ENCODE measurements at regions not wholly inside any gene's neighbourhood (a gene's known extent, or its start where the extent isn't known, plus 50 kb on each side); places are given as distances from the start of the nearest gene placed in this dataset.

- TF ChIP-seq CTCF (IDR thresholded peaks at IDR 0.05; ENCODE audit: low read depth, low read length, missing control alignments): no peak
- no peak overlapping the region for H3K4me3 ChIP-seq (ENCODE audit: low read depth, low read length)
- no peak for DNase-seq (ENCODE audit: low read depth)
These were observed 116.2 kb upstream of the KCNMB2 start for GRCh38 chr3:178420033-178420432.

- DNase-seq (ENCODE audit: low read depth): no peak
- no peak for TF ChIP-seq CTCF (IDR thresholded peaks at IDR 0.05; ENCODE audit: low read depth, low read length, missing control alignments)
- H3K4me3 ChIP-seq (ENCODE audit: low read depth, low read length): no peak overlapping the region
These were observed 115.2 kb upstream of the KCNMB2 start for GRCh38 chr3:178421069-178421468.

- TF ChIP-seq CTCF (IDR thresholded peaks at IDR 0.05; ENCODE audit: low read depth, low read length, missing control alignments): no peak
- no peak overlapping the region for H3K4me3 ChIP-seq (ENCODE audit: low read depth, low read length)
- no peak for DNase-seq (ENCODE audit: low read depth)
These were observed 113.8 kb upstream of the KCNMB2 start for GRCh38 chr3:178422406-178422805.

GRCh38 chr3:178428037-178428436 lies 108.2 kb upstream of the KCNMB2 start:
- no peak for DNase-seq (ENCODE audit: low read depth)
- no peak overlapping the region for H3K4me3 ChIP-seq (ENCODE audit: low read depth, low read length)
- no peak for TF ChIP-seq CTCF (IDR thresholded peaks at IDR 0.05; ENCODE audit: low read depth, low read length, missing control alignments)

GRCh38 chr3:178434206-178434805 lies 101.9 kb upstream of the KCNMB2 start:
- DNase-seq (ENCODE audit: low read depth): no peak
- no peak overlapping the region for H3K4me3 ChIP-seq (ENCODE audit: low read depth, low read length)
- TF ChIP-seq CTCF (IDR thresholded peaks at IDR 0.05; ENCODE audit: low read depth, low read length, missing control alignments): peak; percentile 33

- no peak for TF ChIP-seq CTCF (IDR thresholded peaks at IDR 0.05; ENCODE audit: low read depth, low read length, missing control alignments)
- H3K4me3 ChIP-seq (ENCODE audit: low read depth, low read length): no peak overlapping the region
- DNase-seq (ENCODE audit: low read depth): no peak
These were observed 100.7 kb upstream of the KCNMB2 start for GRCh38 chr3:178435575-178435974.

- H3K4me3 ChIP-seq (ENCODE audit: low read depth, low read length): no peak overlapping the region
- peak; percentile 35 for TF ChIP-seq CTCF (IDR thresholded peaks at IDR 0.05; ENCODE audit: low read depth, low read length, missing control alignments)
- peak; percentile 47 for DNase-seq (ENCODE audit: low read depth)
These were observed 99.5 kb upstream of the KCNMB2 start for GRCh38 chr3:178436773-178437172.

Measured in GM12864 (cell line).